Hepatocyte (in vitro differentiated cells): ENCODE measurements at regions not wholly inside any gene's neighbourhood (a gene's known extent, or its start where the extent isn't known, plus 50 kb on each side); places are given as distances from the start of the nearest gene placed in this dataset. TPM values are rescaled to one million over a fixed set of nuclear protein-coding genes. Genes with fewer than 3 reads are reported as not detected.

Source experiments
- DNase-seq: peaks from one replicate; pipeline ENCODE4 v3.0.0-alpha.2; 2016; ENCODE audit warnings: low spot score
- H2AFZ ChIP-seq: fragments of 200-600 bp; sonication (generic); 2 replicates; pipeline ENCODE4 v1.6.0; 2016; ENCODE audit warnings: antibody characterized with exemption, mild to moderate bottlenecking
- H3K27ac ChIP-seq: fragments of 200-600 bp; sonication (generic); 2 replicates; pipeline ENCODE4 v1.5.1; 2016; ENCODE audit warnings: mild to moderate bottlenecking
- H3K27me3 ChIP-seq: fragments of 200-600 bp; sonication (generic); 2 replicates; pipeline ENCODE4 v1.6.1; 2016
- H3K36me3 ChIP-seq: fragments of 200-600 bp; sonication (generic); replicated peaks from 2 replicates; pipeline ENCODE4 v1.5.1; 2016; ENCODE audit warnings: low read depth; ENCODE audit not compliant: insufficient read depth
- H3K4me1 ChIP-seq: fragments of 200-600 bp; sonication (generic); 2 replicates; pipeline ENCODE4 v1.5.1; 2016; ENCODE audit warnings: mild to moderate bottlenecking, moderate library complexity; ENCODE audit not compliant: insufficient read depth
- H3K4me2 ChIP-seq: fragments of 200-600 bp; sonication (generic); 2 replicates; pipeline ENCODE4 v1.6.0; 2016
- H3K4me3 ChIP-seq: fragments of 200-600 bp; sonication (generic); 2 replicates; pipeline ENCODE4 v1.5.1; 2016; ENCODE audit warnings: mild to moderate bottlenecking
- H3K79me2 ChIP-seq: fragments of 200-600 bp; sonication (generic); 2 replicates; pipeline ENCODE4 v1.6.0; 2017; ENCODE audit warnings: mild to moderate bottlenecking
- H3K9me2 ChIP-seq: fragments of 200-600 bp; sonication (generic); replicated peaks from 2 replicates; pipeline ENCODE4 v1.6.0; 2017; ENCODE audit warnings: mild to moderate bottlenecking; ENCODE audit not compliant: insufficient read depth
- H3K9me3 ChIP-seq: fragments of 200-600 bp; sonication (generic); 2 replicates; pipeline ENCODE4 v1.5.1; 2016; ENCODE audit warnings: low read depth, mild to moderate bottlenecking
- H4K20me1 ChIP-seq: fragments of 200-600 bp; sonication (generic); 2 replicates; pipeline ENCODE4 v1.6.0; 2016; ENCODE audit warnings: mild to moderate bottlenecking; ENCODE audit not compliant: insufficient read depth, poor library complexity, severe bottlenecking
- EZH2 ChIP-seq: fragments of 200-600 bp; sonication (generic); IDR thresholded peaks from 2 replicates; pipeline ENCODE4 v1.6.1; 2016; ENCODE audit warnings: antibody characterized with exemption, mild to moderate bottlenecking, borderline replicate concordance
- EZH2phosphoT487 ChIP-seq: fragments of 200-600 bp; sonication (generic); IDR thresholded peaks from one replicate; pipeline ENCODE4 v1.6.1; 2018; ENCODE audit warnings: antibody characterized with exemption, mild to moderate bottlenecking, low read depth, moderate library complexity; ENCODE audit not compliant: unreplicated experiment, severe bottlenecking
- WGBS: methylation state at CpG from one replicate; pipeline ENCODE4 v1.1.6; 2016; ENCODE audit warnings: low lambda C conversion rate; ENCODE audit errors: missing lambda C conversion rate; 5-methylcytosine and 5-hydroxymethylcytosine counted together
- small RNA-seq: library from RNA; depleted of rRNA; stranded (forward); fragments of <200 nt; gene quantifications from one replicate; pipeline ENCODE3, GENCODE V24; 2014

DNA sequence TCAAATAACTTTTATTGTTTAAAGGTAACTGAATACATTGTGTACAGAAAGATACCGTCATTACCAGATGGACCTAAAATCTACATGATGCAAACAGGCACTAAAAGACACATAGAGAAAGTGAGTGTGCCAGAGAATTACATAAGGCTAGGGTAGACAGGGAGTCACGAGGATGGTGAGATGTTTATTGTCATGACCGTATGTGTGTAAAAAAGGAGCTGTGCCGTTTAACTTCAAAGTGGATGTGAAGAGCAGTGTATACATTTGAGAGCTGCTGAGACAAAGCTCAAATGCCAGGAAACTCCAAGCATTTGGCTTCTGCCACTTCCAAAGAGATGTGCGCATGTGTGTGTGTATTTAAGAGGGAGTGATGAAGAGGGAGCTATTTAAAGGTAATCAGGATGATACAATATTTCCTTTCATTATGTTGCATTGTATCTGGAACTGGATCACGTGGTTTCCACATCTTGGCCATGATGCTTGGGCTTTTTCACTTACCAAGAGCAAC, 51.4 kb upstream of the IGF1R start:
- TF ChIP-seq EZH2phosphoT487, result no peak
- Histone ChIP-seq H3K4me3 (no peak overlapping the region), H3K79me2 (no peaks in the 10 kb centered on the region), H2AFZ (no peak overlapping the region), H3K27ac (no peak overlapping the region), H4K20me1 (no peaks in the 10 kb centered on the region), H3K9me3 (no peaks in the 10 kb centered on the region), H3K4me2 (no peak overlapping the region), H3K9me2 (no peaks in the 10 kb centered on the region), H3K4me1 (peaks cover 6% of the 10 kb centered on the region), H3K36me3 (no peaks in the 10 kb centered on the region), H3K27me3 (no peaks in the 10 kb centered on the region)
- DNase-seq, result peak; percentile 14
- 49% methylated on average over 6 of the region's 6 CpGs for WGBS

DNA sequence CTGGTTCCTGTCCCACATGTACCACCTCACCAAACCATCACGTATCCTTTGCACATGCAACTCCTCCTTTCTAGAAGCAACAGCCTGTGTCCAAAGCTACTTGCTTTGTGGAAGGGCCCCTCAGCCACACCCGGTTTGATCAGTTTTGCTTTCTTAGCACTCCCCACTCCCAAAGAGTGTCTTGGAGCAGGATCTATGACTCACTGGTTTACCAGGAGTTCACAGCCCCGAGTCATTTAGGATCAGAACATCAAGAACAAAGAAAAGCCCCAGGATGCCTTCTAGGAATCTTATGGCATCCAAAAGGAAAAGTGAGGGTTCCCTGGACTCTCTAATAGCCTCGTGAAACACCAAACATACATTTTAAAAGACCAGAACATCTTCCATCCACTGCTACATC, 50.7 kb upstream of the IGF1R start:
- Histone ChIP-seq H3K9me2 (no peaks in the 10 kb centered on the region), H3K4me1 (peaks cover 6% of the 10 kb centered on the region), H3K4me2 (no peak overlapping the region), H3K79me2 (no peaks in the 10 kb centered on the region), H3K36me3 (no peaks in the 10 kb centered on the region), H4K20me1 (no peaks in the 10 kb centered on the region), H3K27ac (no peak overlapping the region), H3K9me3 (no peaks in the 10 kb centered on the region), H3K4me3 (no peak overlapping the region), H3K27me3 (no peaks in the 10 kb centered on the region), H2AFZ (no peak overlapping the region)
- no peak for TF ChIP-seq EZH2
- 47% methylated on average over 4 of the region's 4 CpGs for WGBS
- DNase-seq, result no peak

Small RNAs in the stretch of these regions (small RNA-seq; reads per million reads assigned to genes)
- gene AC022523.2, result not detected
- gene RF00026, result not detected
- not detected for gene RNU6-1186P
